ENCODE measurements at regions not wholly inside any gene's neighbourhood (a gene's known extent, or its start where the extent isn't known, plus 50 kb on each side); places are given as distances from the start of the nearest gene placed in this dataset.

GRCh38 chr11:11772865-11773515, 68.8 kb upstream of the USP47 start:
- H3K27ac ChIP-seq (ENCODE audit: low read length), result no peak overlapping the region
- H3K27me3 ChIP-seq (ENCODE audit: insufficient read depth, low read length), result no peaks in the 10 kb centered on the region
- H3K4me1 ChIP-seq (ENCODE audit: insufficient read depth, low read length), result no peaks in the 10 kb centered on the region
- H3K36me3 ChIP-seq (ENCODE audit: insufficient read depth, low read depth, low read length), result no peaks in the 10 kb centered on the region
- H3K9ac ChIP-seq (ENCODE audit: low read depth, low read length), result no peak overlapping the region
- H3K9me3 ChIP-seq (ENCODE audit: insufficient read depth, low read depth, low read length), result no peaks in the 10 kb centered on the region
- no peak overlapping the region for H3K4me3 ChIP-seq (ENCODE audit: low read length)

- Histone ChIP-seq H3K27ac (ENCODE audit: low read length) (no peak overlapping the region), H3K27me3 (ENCODE audit: insufficient read depth, low read length) (no peaks in the 10 kb centered on the region), H3K4me1 (ENCODE audit: insufficient read depth, low read length) (no peaks in the 10 kb centered on the region), H3K9me3 (ENCODE audit: insufficient read depth, low read depth, low read length) (no peaks in the 10 kb centered on the region), H3K4me3 (ENCODE audit: low read length) (no peak overlapping the region), H3K9ac (ENCODE audit: low read depth, low read length) (no peak overlapping the region), H3K36me3 (ENCODE audit: insufficient read depth, low read depth, low read length) (no peaks in the 10 kb centered on the region)
Measured at GRCh38 chr11:11770921-11771486, 70.8 kb upstream of the USP47 start.

GRCh38 chr11:11770296-11770695, 71.5 kb upstream of the USP47 start:
- Histone ChIP-seq H3K9me3 (ENCODE audit: insufficient read depth, low read depth, low read length) (no peaks in the 10 kb centered on the region), H3K36me3 (ENCODE audit: insufficient read depth, low read depth, low read length) (no peaks in the 10 kb centered on the region), H3K4me3 (ENCODE audit: low read length) (no peak overlapping the region), H3K4me1 (ENCODE audit: insufficient read depth, low read length) (no peaks in the 10 kb centered on the region), H3K27ac (ENCODE audit: low read length) (no peak overlapping the region), H3K9ac (ENCODE audit: low read depth, low read length) (no peak overlapping the region), H3K27me3 (ENCODE audit: insufficient read depth, low read length) (no peaks in the 10 kb centered on the region)

DNA sequence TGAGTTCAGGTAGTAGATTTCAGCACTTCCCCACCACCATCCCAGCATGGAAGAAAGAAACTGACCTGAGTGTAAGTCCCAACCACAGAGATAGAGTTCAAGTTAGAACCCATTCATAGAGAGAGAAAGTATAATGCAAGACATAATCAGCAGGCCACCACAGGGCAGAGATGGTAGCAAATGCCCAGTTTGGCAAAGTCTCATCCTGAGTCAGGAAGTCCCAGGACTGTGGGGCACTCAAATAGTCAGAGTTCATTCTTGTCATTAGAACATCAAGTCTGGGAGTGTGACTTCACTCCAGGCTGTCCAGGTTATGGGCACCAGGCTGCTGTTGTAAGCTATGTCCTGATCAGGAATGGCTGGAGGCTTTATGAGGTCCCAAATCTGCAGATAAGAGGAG, 72.0 kb upstream of the USP47 start:
- Histone ChIP-seq H3K36me3 (ENCODE audit: insufficient read depth, low read depth, low read length) (no peaks in the 10 kb centered on the region), H3K27ac (ENCODE audit: low read length) (no peak overlapping the region), H3K4me3 (ENCODE audit: low read length) (no peak overlapping the region), H3K27me3 (ENCODE audit: insufficient read depth, low read length) (no peaks in the 10 kb centered on the region), H3K9ac (ENCODE audit: low read depth, low read length) (no peak overlapping the region), H3K9me3 (ENCODE audit: insufficient read depth, low read depth, low read length) (no peaks in the 10 kb centered on the region), H3K4me1 (ENCODE audit: insufficient read depth, low read length) (no peaks in the 10 kb centered on the region)

DNA sequence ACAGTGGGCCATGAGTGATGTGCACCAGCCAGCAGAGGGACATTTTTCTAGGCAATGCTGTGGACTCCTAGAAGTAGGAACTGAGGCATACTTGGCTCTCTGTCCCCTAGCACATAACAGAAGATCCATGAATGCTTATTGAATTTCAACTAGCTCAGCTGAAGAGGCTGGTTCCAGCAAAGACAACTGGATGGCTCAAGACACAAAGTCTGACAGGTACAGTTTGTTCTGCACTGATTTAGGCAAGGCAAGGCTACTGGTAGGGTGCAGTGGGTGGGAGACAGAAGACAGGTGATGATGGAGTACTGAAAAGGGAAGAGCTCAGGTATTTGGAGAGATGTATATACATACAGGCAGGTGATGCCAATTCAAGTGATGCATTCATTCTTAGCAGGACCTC, 72.4 kb upstream of the USP47 start:
- Histone ChIP-seq H3K4me1 (ENCODE audit: insufficient read depth, low read length) (no peaks in the 10 kb centered on the region), H3K9me3 (ENCODE audit: insufficient read depth, low read depth, low read length) (no peaks in the 10 kb centered on the region), H3K9ac (ENCODE audit: low read depth, low read length) (no peak overlapping the region), H3K27me3 (ENCODE audit: insufficient read depth, low read length) (no peaks in the 10 kb centered on the region), H3K4me3 (ENCODE audit: low read length) (no peak overlapping the region), H3K27ac (ENCODE audit: low read length) (no peak overlapping the region), H3K36me3 (ENCODE audit: insufficient read depth, low read depth, low read length) (no peaks in the 10 kb centered on the region)

GRCh38 chr11:11764423-11764803, 77.4 kb upstream of the USP47 start:
- no peaks in the 10 kb centered on the region for H3K9me3 ChIP-seq (ENCODE audit: insufficient read depth, low read depth, low read length)
- H3K9ac ChIP-seq (ENCODE audit: low read depth, low read length), result no peak overlapping the region
- H3K27ac ChIP-seq (ENCODE audit: low read length), result no peak overlapping the region
- no peaks in the 10 kb centered on the region for H3K36me3 ChIP-seq (ENCODE audit: insufficient read depth, low read depth, low read length)
- no peak overlapping the region for H3K4me3 ChIP-seq (ENCODE audit: low read length)
- H3K27me3 ChIP-seq (ENCODE audit: insufficient read depth, low read length), result no peaks in the 10 kb centered on the region
- no peaks in the 10 kb centered on the region for H3K4me1 ChIP-seq (ENCODE audit: insufficient read depth, low read length)

DNA sequence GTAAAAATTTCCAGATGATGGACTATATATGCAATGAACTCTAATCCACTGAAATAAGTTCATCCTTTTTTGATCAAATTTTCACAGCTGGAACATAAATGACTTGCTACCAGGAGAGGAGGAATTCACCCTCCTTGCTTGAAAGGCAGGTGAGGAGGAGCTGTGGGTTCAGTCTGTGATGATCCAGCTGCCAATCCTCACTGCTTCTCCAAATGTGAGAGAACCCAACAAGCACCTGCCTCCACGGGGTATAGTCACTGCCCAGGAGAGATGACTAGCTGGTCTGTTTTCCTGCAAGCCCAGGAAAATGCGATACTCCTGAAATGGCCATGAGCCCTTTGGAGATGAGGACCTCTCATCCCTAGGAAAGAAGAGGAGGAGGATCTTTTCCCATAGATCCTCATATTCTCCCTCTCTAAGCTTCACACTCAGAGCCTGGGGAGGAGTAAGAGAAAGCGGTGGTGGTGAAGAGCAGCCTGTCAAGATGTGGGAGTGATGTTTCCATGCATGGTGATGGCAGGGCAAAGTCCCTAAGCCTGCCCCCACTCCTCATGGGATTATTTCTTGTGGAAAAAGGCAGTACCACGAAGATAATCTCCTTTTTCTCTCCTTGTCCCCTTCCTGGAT, 77.9 kb upstream of the USP47 start:
- H3K4me3 ChIP-seq (ENCODE audit: low read length), result no peak overlapping the region

DNA sequence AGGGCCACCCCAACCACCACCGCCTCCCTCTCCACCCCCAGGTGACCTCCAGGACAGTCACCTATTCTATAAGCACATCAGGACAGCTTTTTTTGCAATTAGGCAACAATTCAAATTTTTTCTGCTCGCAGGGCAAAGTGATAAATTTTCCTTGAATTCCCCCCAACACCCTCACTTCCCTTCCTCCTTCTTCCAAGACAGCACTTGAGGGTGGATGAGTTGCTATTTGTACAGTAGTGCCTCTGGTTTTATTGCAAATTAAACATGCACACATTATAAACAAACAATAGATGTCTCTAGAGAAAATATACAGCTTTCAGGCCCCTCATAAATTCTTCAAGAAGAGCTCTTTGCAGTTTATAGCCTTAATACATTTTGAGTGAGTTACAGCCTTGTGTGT, 80.9 kb upstream of the USP47 start:
- Histone ChIP-seq H3K27ac (ENCODE audit: low read length) (no peak overlapping the region), H3K4me3 (ENCODE audit: low read length) (no peak overlapping the region), H3K4me1 (ENCODE audit: insufficient read depth, low read length) (peaks cover 6% of the 10 kb centered on the region; the same call in 1 of the 2 replicates), H3K9me3 (ENCODE audit: insufficient read depth, low read depth, low read length) (no peaks in the 10 kb centered on the region), H3K36me3 (ENCODE audit: insufficient read depth, low read depth, low read length) (no peaks in the 10 kb centered on the region), H3K9ac (ENCODE audit: low read depth, low read length) (no peak overlapping the region), H3K27me3 (ENCODE audit: insufficient read depth, low read length) (no peaks in the 10 kb centered on the region)

More for the DNA sequence above, 77.9 kb upstream of the USP47 start:
- Histone ChIP-seq H3K9me3 (ENCODE audit: insufficient read depth, low read depth, low read length) (no peaks in the 10 kb centered on the region), H3K36me3 (ENCODE audit: insufficient read depth, low read depth, low read length) (no peaks in the 10 kb centered on the region), H3K27me3 (ENCODE audit: insufficient read depth, low read length) (no peaks in the 10 kb centered on the region), H3K27ac (ENCODE audit: low read length) (no peak overlapping the region), H3K4me1 (ENCODE audit: insufficient read depth, low read length) (no peaks in the 10 kb centered on the region), H3K9ac (ENCODE audit: low read depth, low read length) (no peak overlapping the region)

GRCh38 chr11:11758603-11759196, 83.1 kb upstream of the USP47 start:
- Histone ChIP-seq H3K9ac (ENCODE audit: low read depth, low read length) (no peak overlapping the region), H3K9me3 (ENCODE audit: insufficient read depth, low read depth, low read length) (no peaks in the 10 kb centered on the region), H3K27ac (ENCODE audit: low read length) (no peak overlapping the region), H3K4me1 (ENCODE audit: insufficient read depth, low read length) (peaks cover 6% of the 10 kb centered on the region; the same call in 1 of the 2 replicates), H3K27me3 (ENCODE audit: insufficient read depth, low read length) (no peaks in the 10 kb centered on the region), H3K4me3 (ENCODE audit: low read length) (no peak overlapping the region), H3K36me3 (ENCODE audit: insufficient read depth, low read depth, low read length) (no peaks in the 10 kb centered on the region)

DNA sequence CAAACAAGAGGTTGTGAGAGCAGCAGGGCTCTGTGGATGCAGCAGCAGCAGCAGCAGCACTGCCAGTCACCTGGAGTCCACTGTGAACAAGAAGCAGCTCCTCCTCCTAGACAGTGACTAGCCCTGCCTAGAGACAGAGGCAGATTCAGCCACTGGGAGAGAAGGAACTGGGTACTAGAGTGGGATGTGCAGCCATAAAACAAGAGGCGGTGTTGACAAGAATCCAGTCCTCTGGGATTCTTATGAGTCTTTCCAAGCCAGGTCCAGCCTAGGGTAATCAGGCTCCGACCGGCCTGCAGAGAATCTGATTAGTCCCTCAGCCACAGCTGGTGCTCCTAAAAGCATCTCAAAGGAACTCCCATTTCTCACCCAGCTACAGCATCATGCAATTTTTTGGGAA, 83.9 kb upstream of the USP47 start:
- peaks cover 6% of the 10 kb centered on the region; the same call in 1 of the 2 replicates for H3K4me1 ChIP-seq (ENCODE audit: insufficient read depth, low read length)
- no peak overlapping the region for H3K27ac ChIP-seq (ENCODE audit: low read length)
- H3K4me3 ChIP-seq (ENCODE audit: low read length), result no peak overlapping the region
- no peaks in the 10 kb centered on the region for H3K9me3 ChIP-seq (ENCODE audit: insufficient read depth, low read depth, low read length)
- H3K36me3 ChIP-seq (ENCODE audit: insufficient read depth, low read depth, low read length), result no peaks in the 10 kb centered on the region
- H3K9ac ChIP-seq (ENCODE audit: low read depth, low read length), result no peak overlapping the region
- H3K27me3 ChIP-seq (ENCODE audit: insufficient read depth, low read length), result no peaks in the 10 kb centered on the region

GRCh38 chr11:11756718-11757117, 85.1 kb upstream of the USP47 start:
- peaks cover 6% of the 10 kb centered on the region; the same call in 1 of the 2 replicates for H3K4me1 ChIP-seq (ENCODE audit: insufficient read depth, low read length)
- H3K4me3 ChIP-seq (ENCODE audit: low read length), result no peak overlapping the region
- no peaks in the 10 kb centered on the region for H3K27me3 ChIP-seq (ENCODE audit: insufficient read depth, low read length)
- no peaks in the 10 kb centered on the region for H3K36me3 ChIP-seq (ENCODE audit: insufficient read depth, low read depth, low read length)
- H3K27ac ChIP-seq (ENCODE audit: low read length), result no peak overlapping the region
- no peak overlapping the region for H3K9ac ChIP-seq (ENCODE audit: low read depth, low read length)
- no peaks in the 10 kb centered on the region for H3K9me3 ChIP-seq (ENCODE audit: insufficient read depth, low read depth, low read length)

- no peaks in the 10 kb centered on the region for H3K36me3 ChIP-seq (ENCODE audit: insufficient read depth, low read depth, low read length)
- H3K9me3 ChIP-seq (ENCODE audit: insufficient read depth, low read depth, low read length), result no peaks in the 10 kb centered on the region
- no peak overlapping the region for H3K27ac ChIP-seq (ENCODE audit: low read length)
- H3K4me3 ChIP-seq (ENCODE audit: low read length), result no peak overlapping the region
- H3K9ac ChIP-seq (ENCODE audit: low read depth, low read length), result no peak overlapping the region
- H3K27me3 ChIP-seq (ENCODE audit: insufficient read depth, low read length), result no peaks in the 10 kb centered on the region
- peaks cover 6% of the 10 kb centered on the region; the same call in 1 of the 2 replicates for H3K4me1 ChIP-seq (ENCODE audit: insufficient read depth, low read length)
Measured at GRCh38 chr11:11755871-11756270, 85.9 kb upstream of the USP47 start.
